SU-DHL-6 (cell line): ENCODE measurements at regions not wholly inside any gene's neighbourhood (a gene's known extent, or its start where the extent isn't known, plus 50 kb on each side); places are given as distances from the start of the nearest gene placed in this dataset.

ENCODE experiments used
- H2AFZ ChIP-seq: fragments of 200-600 bp; sonication (generic); 2 replicates; pipeline ENCODE4 v1.6.1; 2014; ENCODE audit warnings: low read depth, mild to moderate bottlenecking, moderate library complexity, mixed read lengths, antibody characterized with exemption, low read length; ENCODE audit not compliant: severe bottlenecking
- H3F3A ChIP-seq: fragments of 200-600 bp; shearing (Covaris generic); 2 replicates; pipeline ENCODE4 v1.6.0; 2016; ENCODE audit warnings: antibody characterized with exemption, mild to moderate bottlenecking; ENCODE audit not compliant: insufficient read depth
- H3K27ac ChIP-seq: fragments of 200-600 bp; sonication (generic); 2 replicates; pipeline ENCODE4 v1.5.1; 2016; ENCODE audit warnings: low read depth, mild to moderate bottlenecking, low read length, moderate library complexity, mixed read lengths
- H3K27me3 ChIP-seq: fragments of 200-600 bp; sonication (generic), shearing (Covaris generic); 2 replicates; pipeline ENCODE4 v1.6.0; 2014; ENCODE audit warnings: mild to moderate bottlenecking, low read length
- H3K36me3 ChIP-seq: fragments of 200-600 bp; sonication (generic); 2 replicates; pipeline ENCODE4 v1.6.1; 2014; ENCODE audit warnings: mild to moderate bottlenecking, low read length, mixed read lengths
- H3K4me2 ChIP-seq: fragments of 300-600, 200-600 bp; shearing (Covaris generic), sonication (generic); 2 replicates; pipeline ENCODE4 v1.6.0; 2014; ENCODE audit warnings: low read length, low read depth, mild to moderate bottlenecking; ENCODE audit not compliant: poor library complexity, severe bottlenecking
- H3K4me3 ChIP-seq: fragments of 200-600 bp; sonication (generic); 2 replicates; pipeline ENCODE4 v1.5.1; 2014; ENCODE audit warnings: antibody characterized with exemption, low read length, mild to moderate bottlenecking, mixed read lengths; ENCODE audit not compliant: insufficient read depth, poor library complexity, severe bottlenecking
- H3K79me2 ChIP-seq: fragments of 200-600 bp; sonication (generic); 2 replicates; pipeline ENCODE4 v1.6.1; 2014; ENCODE audit warnings: mild to moderate bottlenecking, low read length, moderate library complexity; ENCODE audit not compliant: insufficient read depth
- H3K9ac ChIP-seq: fragments of 200-600 bp; sonication (generic); 2 replicates; pipeline ENCODE4 v1.7.0; 2014; ENCODE audit warnings: mild to moderate bottlenecking, low read length
- H3K9me2 ChIP-seq: fragments of 200-600 bp; sonication (generic); replicated peaks from 2 replicates; pipeline ENCODE4 v1.6.1; 2014; ENCODE audit warnings: low read length; ENCODE audit not compliant: insufficient read depth
- H3K9me3 ChIP-seq: fragments of 200-600 bp; sonication (generic); 2 replicates; pipeline ENCODE4 v1.6.1; 2014; ENCODE audit warnings: low read length, mixed read lengths; ENCODE audit not compliant: insufficient read depth
- H4K20me1 ChIP-seq: fragments of 200-600 bp; sonication (generic); 2 replicates; pipeline ENCODE4 v1.6.1; 2014; ENCODE audit warnings: low read depth, mild to moderate bottlenecking, antibody characterized with exemption, low read length, moderate library complexity, mixed read lengths
- CTCF ChIP-seq: fragments of 200-600 bp; sonication (generic); IDR thresholded peaks from one replicate; pipeline ENCODE4 v1.5.1; 2017; ENCODE audit warnings: antibody characterized with exemption, mild to moderate bottlenecking, low read length, moderate library complexity; ENCODE audit not compliant: insufficient read depth, poor library complexity, severe bottlenecking
- EZH2phosphoT487 ChIP-seq: fragments of 200-600 bp; sonication (generic), shearing (Covaris generic); conservative IDR thresholded peaks from 2 replicates; pipeline ENCODE4 v1.6.1; 2018; ENCODE audit warnings: mild to moderate bottlenecking, antibody characterized with exemption, low read length, moderate library complexity, mixed read lengths

- TF ChIP-seq CTCF (no peak), EZH2phosphoT487 (no peak)
- Histone ChIP-seq H3K79me2 (no peaks in the 10 kb centered on the region), H3K9me3 (no peaks in the 10 kb centered on the region), H3K36me3 (no peaks in the 10 kb centered on the region), H3K4me2 (no peak overlapping the region), H4K20me1 (no peaks in the 10 kb centered on the region), H3F3A (no peaks in the 10 kb centered on the region), H3K27me3 (no peaks in the 10 kb centered on the region), H2AFZ (no peak overlapping the region), H3K9me2 (no peaks in the 10 kb centered on the region), H3K27ac (no peak overlapping the region), H3K4me3 (no peak overlapping the region), H3K9ac (no peak overlapping the region)
These were observed 220.2 kb downstream of the PLK2 start for GRCh38 chr5:58239731-58240130.

- TF ChIP-seq EZH2phosphoT487 (no peak), CTCF (no peak)
These were observed 220.8 kb downstream of the PLK2 start for GRCh38 chr5:58239045-58239444.

GRCh38 chr5:58236498-58236897, 223.4 kb downstream of the PLK2 start:
- Histone ChIP-seq H3K9me2 (no peaks in the 10 kb centered on the region), H3K27me3 (no peaks in the 10 kb centered on the region), H4K20me1 (no peaks in the 10 kb centered on the region), H3K79me2 (no peaks in the 10 kb centered on the region), H3F3A (no peaks in the 10 kb centered on the region), H3K4me3 (no peak overlapping the region), H3K36me3 (no peaks in the 10 kb centered on the region), H3K9me3 (no peaks in the 10 kb centered on the region), H3K9ac (no peak overlapping the region), H2AFZ (no peak overlapping the region), H3K27ac (no peak overlapping the region), H3K4me2 (no peak overlapping the region)
- TF ChIP-seq CTCF (no peak), EZH2phosphoT487 (no peak)

More at GRCh38 chr5:58239045-58239444, 220.8 kb downstream of the PLK2 start:
- Histone ChIP-seq H3K27ac (no peak overlapping the region), H3K4me2 (no peak overlapping the region), H3F3A (no peaks in the 10 kb centered on the region), H3K36me3 (no peaks in the 10 kb centered on the region), H4K20me1 (no peaks in the 10 kb centered on the region), H3K4me3 (no peak overlapping the region), H3K9me3 (no peaks in the 10 kb centered on the region), H3K9ac (no peak overlapping the region), H3K27me3 (no peaks in the 10 kb centered on the region), H3K79me2 (no peaks in the 10 kb centered on the region), H2AFZ (no peak overlapping the region), H3K9me2 (no peaks in the 10 kb centered on the region)
